HepG2 (cell line): ENCODE measurements at regions not wholly inside any gene's neighbourhood (a gene's known extent, or its start where the extent isn't known, plus 50 kb on each side); places are given as distances from the start of the nearest gene placed in this dataset.

Source experiments
- ATAC-seq: fragments of 200-7000 bp; cut with Tn5 transposase; 3 replicates; pipeline ENCODE4 v1.9.1; 2020; ENCODE audit warnings: mild to moderate bottlenecking, moderate library complexity
- BruUV-seq: library from RNA; stranded (reverse); fragments of 400-500 nt; replicated peaks from 2 replicates; lab custom pipeline; 2021; lab: Mats Ljungman, UMichigan
- CTCF ChIA-PET: fragments of 300-600 bp; formaldehyde crosslinking; extraction: SDS; loops from one replicate; lab custom pipeline; 2021; ENCODE audit warnings: low total read pairs, inconsistent platforms, low intra/inter-chr PET ratio; lab: Yijun Ruan, JAX
- POLR2A ChIA-PET: fragments of 350-600 bp; sonication (Branson Sonifier 250); formaldehyde crosslinking; loops from one replicate; lab custom pipeline; 2020; ENCODE audit warnings: antibody characterized with exemption, inconsistent platforms; lab: Yijun Ruan, JAX
- DNase-seq: peaks from one replicate; pipeline ENCODE4 v3.0.0-alpha.2; 2015; ENCODE audit warnings: low spot score
- FAIRE-seq: peaks from 3 replicates; lab custom pipeline; 2011; peaks lifted over from hg19 to GRCh38; lab: Jason Lieb, UNC
- H2AFZ ChIP-seq: one replicate; pipeline ENCODE4 v1.6.1; 2011; ENCODE audit warnings: low read length, inconsistent platforms
- H3K27ac ChIP-seq: fragments of 300-600 bp; 3 replicates; pipeline ENCODE4 v1.8.0; 2011; ENCODE audit warnings: mixed run types, mild to moderate bottlenecking, mixed read lengths, low read length, inconsistent platforms; ENCODE audit not compliant: insufficient read depth; ENCODE audit errors: extremely low read length
- H3K27me3 ChIP-seq, 2 experiments: fragments of 200-600 bp in 1 of 2; 2 replicates in 1 of 2; 3 replicates in 1 of 2; pipeline versions ENCODE4 v1.6.0 to v1.8.0; 2011; ENCODE audit warnings: low read length in 2 of 2, mild to moderate bottlenecking in 2 of 2, moderate library complexity in 2 of 2, inconsistent platforms in 1 of 2; ENCODE audit not compliant: insufficient read depth in 2 of 2, control insufficient read depth in 1 of 2
- H3K36me3 ChIP-seq, 2 experiments: fragments of 200-600 bp in 1 of 2; replicated peaks in 1 of 2; 2 replicates in 1 of 2; 3 replicates in 1 of 2; pipeline versions ENCODE4 v1.5.1 to v1.8.0; 2011; ENCODE audit warnings: low read length in 2 of 2, inconsistent platforms in 1 of 2; ENCODE audit not compliant: insufficient read depth in 2 of 2, control insufficient read depth in 1 of 2
- H3K4me1 ChIP-seq: 2 replicates; pipeline ENCODE4 v1.5.1; 2012; ENCODE audit warnings: low read length, inconsistent platforms; ENCODE audit not compliant: insufficient read depth
- H3K4me2 ChIP-seq: 2 replicates; pipeline ENCODE4 v1.6.0; 2011; ENCODE audit warnings: low read depth, low read length, inconsistent platforms
- H3K4me3 ChIP-seq, 3 experiments: fragments of 200-600 bp in 1 of 3; sonication (generic), shearing (Covaris generic) in 1 of 3; replicated peaks in 1 of 3; 2 replicates each; pipeline ENCODE4 v1.5.1; 2011 to 2016; ENCODE audit warnings: low read length in 3 of 3, inconsistent platforms in 2 of 3, low read depth in 2 of 3, mild to moderate bottlenecking in 2 of 3, control low read depth in 1 of 3, mixed read lengths in 1 of 3; ENCODE audit not compliant: insufficient read depth in 1 of 3
- H3K79me2 ChIP-seq: one replicate; pipeline ENCODE4 v1.6.1; 2011; ENCODE audit warnings: low read length, inconsistent platforms; ENCODE audit not compliant: insufficient read depth
- H3K9ac ChIP-seq: 2 replicates; pipeline ENCODE4 v1.6.0; 2011; ENCODE audit warnings: mild to moderate bottlenecking, low read depth, low read length, inconsistent platforms; ENCODE audit not compliant: insufficient read depth
- H3K9me3 ChIP-seq: 2 replicates; pipeline ENCODE4 v1.5.1; 2012; ENCODE audit warnings: mild to moderate bottlenecking, low read length
- H4K20me1 ChIP-seq: 2 replicates; pipeline ENCODE4 v1.6.0; 2011; ENCODE audit warnings: inconsistent platforms, mild to moderate bottlenecking, low read length, moderate library complexity; ENCODE audit not compliant: insufficient read depth
- ATF1 ChIP-seq: IDR thresholded peaks from 2 replicates; pipeline ENCODE4 v1.6.1; 2016; ENCODE audit warnings: mild to moderate bottlenecking, control low read depth
- CENPT ChIP-seq: sonication (generic); formaldehyde crosslinking; IDR thresholded peaks from 2 replicates; pipeline ENCODE4 v1.8.0; 2022; ENCODE audit warnings: low read depth, mild to moderate bottlenecking, moderate library complexity, missing genetic modification reagents
- FOSL1 ChIP-seq: sonication (generic); formaldehyde crosslinking; IDR thresholded peaks from 2 replicates; pipeline ENCODE4 v1.9.0; 2021; ENCODE audit warnings: missing genetic modification reagents, borderline replicate concordance
- GABPB1 ChIP-seq: IDR thresholded peaks from 2 replicates; pipeline ENCODE4 v1.6.1; 2016; ENCODE audit warnings: mild to moderate bottlenecking, missing genetic modification reagents, moderate library complexity, missing compliant biosample characterization
- MEF2D ChIP-seq: sonication (generic); formaldehyde crosslinking; IDR thresholded peaks from 2 replicates; pipeline ENCODE4 v1.5.1; 2020; ENCODE audit warnings: mild to moderate bottlenecking, missing genetic modification reagents
- MTF1 ChIP-seq: sonication (generic); formaldehyde crosslinking; IDR thresholded peaks from 2 replicates; pipeline ENCODE4 v1.5.0; 2020; ENCODE audit warnings: missing genetic modification reagents
- NCOA1 ChIP-seq: sonication (generic); formaldehyde crosslinking; IDR thresholded peaks from 2 replicates; pipeline ENCODE4 v1.9.0; 2021; ENCODE audit warnings: missing genetic modification reagents
- NFIB ChIP-seq: sonication (generic); formaldehyde crosslinking; IDR thresholded peaks from 2 replicates; pipeline ENCODE4 v1.9.0; 2021; ENCODE audit warnings: missing genetic modification reagents, mild to moderate bottlenecking, borderline replicate concordance
- NR2C2 ChIP-seq: sonication (generic); formaldehyde crosslinking; IDR thresholded peaks from 2 replicates; pipeline ENCODE4 v1.4.0; 2020; ENCODE audit warnings: missing genetic modification reagents, mild to moderate bottlenecking, moderate library complexity, borderline replicate concordance
- PRPF4 ChIP-seq: fragments of 200-400 bp; formaldehyde crosslinking; IDR thresholded peaks from 2 replicates; pipeline ENCODE4 v1.6.1; 2016; ENCODE audit warnings: low read length, low read depth; ENCODE audit not compliant: poor library complexity, severe bottlenecking
- RNF219 ChIP-seq: sonication (generic); formaldehyde crosslinking; IDR thresholded peaks from 2 replicates; pipeline ENCODE4 v1.5.0; 2020; ENCODE audit warnings: mild to moderate bottlenecking, missing genetic modification reagents
- SETDB1 ChIP-seq: sonication (generic); formaldehyde crosslinking; IDR thresholded peaks from 2 replicates; pipeline ENCODE4 v1.5.1; 2020; ENCODE audit warnings: missing genetic modification reagents, mild to moderate bottlenecking, borderline replicate concordance
- SP2 ChIP-seq: sonication (generic); formaldehyde crosslinking; IDR thresholded peaks from 2 replicates; pipeline ENCODE4 v1.5.1; 2020; ENCODE audit warnings: mild to moderate bottlenecking, missing genetic modification reagents
- TFDP1 ChIP-seq: IDR thresholded peaks from 2 replicates; pipeline ENCODE4 v1.6.1; 2016; ENCODE audit warnings: missing compliant biosample characterization, missing genetic modification reagents, borderline replicate concordance
- YEATS2 ChIP-seq: sonication (generic); formaldehyde crosslinking; IDR thresholded peaks from 2 replicates; pipeline ENCODE4 v1.4.0; 2020; ENCODE audit warnings: missing genetic modification reagents, borderline replicate concordance
- ZBTB43 ChIP-seq: sonication (generic); formaldehyde crosslinking; conservative IDR thresholded peaks from 2 replicates; pipeline ENCODE4 v1.4.0; 2020; ENCODE audit warnings: missing genetic modification reagents
- ZFX ChIP-seq: sonication (generic); formaldehyde crosslinking; IDR thresholded peaks from 2 replicates; pipeline ENCODE4 v1.4.0; 2020; ENCODE audit warnings: mild to moderate bottlenecking, low read depth, missing genetic modification reagents, moderate library complexity
- ZNF740 ChIP-seq: sonication (generic); formaldehyde crosslinking; IDR thresholded peaks from 2 replicates; pipeline ENCODE4 v1.4.0; 2020; ENCODE audit warnings: missing genetic modification reagents
- ZNF790 ChIP-seq: sonication (generic); formaldehyde crosslinking; IDR thresholded peaks from 2 replicates; pipeline ENCODE4 v1.8.0; 2022; ENCODE audit warnings: missing genetic modification reagents, mild to moderate bottlenecking, borderline replicate concordance
- WGBS: methylation state at CpG from one replicate; pipeline ENCODE4 v1.1.6; 2017; ENCODE audit warnings: low lambda C conversion rate; 5-methylcytosine and 5-hydroxymethylcytosine counted together
- in situ Hi-C: cut with HindIII; loops from 2 replicates; pipeline ENCODE4 v1.10.0; 2017; ENCODE audit warnings: low pct_unique_long_range_greater_than_20kb; ENCODE audit not compliant: extremely low pct_ligation_motif_present
- intact Hi-C: fragments of 100-400 bp; cut with micrococcal nuclease; formaldehyde crosslinking; loops from one replicate; pipeline ENCODE4 v1.10.0; 2022; ENCODE audit not compliant: unreplicated experiment

- ATAC-seq = no peak
- DNase-seq = no peak
- Histone ChIP-seq H2AFZ (no peak overlapping the region), H3K4me1 (no peaks in the 10 kb centered on the region), H3K36me3 (no peaks in the 10 kb centered on the region), H3K27ac (no peak overlapping the region), H3K4me3 (no peak overlapping the region), H3K9ac (no peak overlapping the region), H4K20me1 (no peaks in the 10 kb centered on the region), H3K27me3 (no peaks in the 10 kb centered on the region; a peak in 1 of 5 replicates), H3K4me2 (no peak overlapping the region), H3K79me2 (no peaks in the 10 kb centered on the region), H3K9me3 (peaks cover 85% of the 10 kb centered on the region)
- ChIA-PET POLR2A (no interaction called here), CTCF (no interaction called here)
- TF ChIP-seq ZBTB43 (CRISPR knock-in tag) (no peak), SETDB1 (CRISPR knock-in tag) (no peak), PRPF4 (no peak), ZNF790 (CRISPR knock-in tag) (no peak), ZFX (CRISPR knock-in tag) (no peak), SP2 (CRISPR knock-in tag) (no peak), FOSL1 (CRISPR knock-in tag) (no peak), RNF219 (CRISPR knock-in tag) (no peak), CENPT (CRISPR knock-in tag) (no peak), NR2C2 (no peak), NCOA1 (CRISPR knock-in tag) (no peak), ATF1 (CRISPR knock-in tag) (no peak), MEF2D (no peak), MTF1 (CRISPR knock-in tag) (no peak), TFDP1 (no peak), YEATS2 (CRISPR knock-in tag) (no peak), GABPB1 (CRISPR knock-in tag) (no peak), NFIB (CRISPR knock-in tag) (no peak), ZNF740 (CRISPR knock-in tag) (no peak)
- 2% methylated on average over 3 of the region's 3 CpGs for WGBS
- intact Hi-C loops (no loop called here), in situ Hi-C loops (no loop called here)
- no TSS peak for BruUV-seq
- FAIRE-seq = no peak
Observed at GRCh38 chr10:10361301-10361885, 656.3 kb upstream of the CELF2 start.
